Lung (tissue), 11 donors: ENCODE measurements at regions not wholly inside any gene's neighbourhood (a gene's known extent, or its start where the extent isn't known, plus 50 kb on each side); places are given as distances from the start of the nearest gene placed in this dataset.

ENCODE experiments used
- ATAC-seq: fragments of 200-7000 bp; cut with Tn5 transposase; one replicate; pipeline ENCODE4 v1.9.1; 2020; ENCODE audit warnings: moderate number of reproducible peaks; ENCODE audit not compliant: insufficient read depth, low FRiP score
- DNase-seq, 3 donors: peaks; one replicate each; pipeline ENCODE4 v3.0.0-alpha.2; 2013 to 2017
- H3K27ac ChIP-seq, 2 donors: one replicate each; pipeline ENCODE4 v1.5.1; 2013; ENCODE audit warnings: mild to moderate bottlenecking in 2 of 2, moderate library complexity in 2 of 2, control low read depth in 1 of 2, inconsistent platforms in 1 of 2, low read depth in 1 of 2, low read length in 1 of 2
- H3K27me3 ChIP-seq, 3 donors: one replicate each; pipeline ENCODE4 v1.5.1; 2013; ENCODE audit warnings: low read length in 2 of 3; ENCODE audit not compliant: control insufficient read depth in 3 of 3, insufficient read depth in 3 of 3
- H3K36me3 ChIP-seq, 4 donors: one replicate each; pipeline ENCODE4 v1.5.1; 2013; ENCODE audit warnings: low read length in 4 of 4, mild to moderate bottlenecking in 1 of 4, moderate library complexity in 1 of 4; ENCODE audit not compliant: control insufficient read depth in 4 of 4, insufficient read depth in 4 of 4
- H3K4me1 ChIP-seq, 5 donors: one replicate each; pipeline ENCODE4 v1.5.1; 2013; ENCODE audit warnings: low read length in 5 of 5, mild to moderate bottlenecking in 2 of 5, moderate library complexity in 1 of 5; ENCODE audit not compliant: control insufficient read depth in 5 of 5, insufficient read depth in 5 of 5
- H3K4me3 ChIP-seq: one replicate; pipeline ENCODE4 v1.5.1; 2013; ENCODE audit warnings: mild to moderate bottlenecking, control low read depth, moderate library complexity
- H3K9ac ChIP-seq, 2 donors: one replicate each; pipeline ENCODE4 v1.5.1; 2013; ENCODE audit warnings: low read length in 2 of 2, control low read depth in 1 of 2; ENCODE audit not compliant: insufficient read depth in 1 of 2
- H3K9me3 ChIP-seq, 4 donors: one replicate each; pipeline ENCODE4 v1.5.1; 2013; ENCODE audit warnings: low read length in 3 of 4, mild to moderate bottlenecking in 1 of 4, moderate library complexity in 1 of 4; ENCODE audit not compliant: control insufficient read depth in 4 of 4, insufficient read depth in 3 of 4
- CTCF ChIP-seq: IDR thresholded peaks from 2 replicates; pipeline ENCODE4 v1.5.1; 2012; ENCODE audit warnings: mild to moderate bottlenecking; ENCODE audit errors: control extremely low read depth, extremely low read depth
- WGBS, 2 donors: extraction: QIAGEN DNeasy Blood & Tissue Kit; methylation state at CpG; one replicate each; pipeline ENCODE4 v1.1.7; 2013; 5-methylcytosine and 5-hydroxymethylcytosine counted together
- donor health status: control.
- donor health status: control.
- donor health status: Bipolar disorder and iron deficiency.
- donor health status: healthy.
- donor health status: DM: yes; HTN: yes; CAD: no.

- WGBS, 2 donors, result 51 to 71% methylated on average over 10 of the region's 10 CpGs
- TF ChIP-seq CTCF, result no peak
These were observed 176.9 kb upstream of the FAM20A start for GRCh38 chr17:68777856-68778694.

GRCh38 chr17:68777243-68777855 is 176.2 kb upstream of the FAM20A start:
- no peak overlapping the region for H3K9ac ChIP-seq
- H3K4me3 ChIP-seq, result no peak overlapping the region
- H3K27ac ChIP-seq, result peak overlapping the region in 1 of 2 donors; percentile 46
- ATAC-seq (peak; percentile 51), DNase-seq (peak; percentile 70 to 93 (median 91))
- H3K36me3 ChIP-seq, result no peaks in the 10 kb centered on the region
- 41 to 52% methylated on average over 5 of the region's 5 CpGs for WGBS, 2 donors
- H3K9me3 ChIP-seq, result no peaks in the 10 kb centered on the region
- no peaks in the 10 kb centered on the region for H3K27me3 ChIP-seq
- H3K4me1 ChIP-seq, result peaks cover 0 to 15% (median 8%) of the 10 kb centered on the region in 5 donors
- TF ChIP-seq CTCF, result peak; percentile 36

More at GRCh38 chr17:68777856-68778694, 176.9 kb upstream of the FAM20A start:
- DNase-seq, result peak in 1 of 3 donors; percentile 22
- no peaks in the 10 kb centered on the region for H3K36me3 ChIP-seq
- no peaks in the 10 kb centered on the region for H3K27me3 ChIP-seq
- H3K9me3 ChIP-seq, result no peaks in the 10 kb centered on the region
- no peak overlapping the region for H3K9ac ChIP-seq
- H3K4me3 ChIP-seq, result no peak overlapping the region
- peak overlapping the region in 1 of 2 donors; percentile 42 for H3K27ac ChIP-seq
- ATAC-seq, result no peak
- peaks cover 0 to 15% (median 8%) of the 10 kb centered on the region in 5 donors for H3K4me1 ChIP-seq

DNA sequence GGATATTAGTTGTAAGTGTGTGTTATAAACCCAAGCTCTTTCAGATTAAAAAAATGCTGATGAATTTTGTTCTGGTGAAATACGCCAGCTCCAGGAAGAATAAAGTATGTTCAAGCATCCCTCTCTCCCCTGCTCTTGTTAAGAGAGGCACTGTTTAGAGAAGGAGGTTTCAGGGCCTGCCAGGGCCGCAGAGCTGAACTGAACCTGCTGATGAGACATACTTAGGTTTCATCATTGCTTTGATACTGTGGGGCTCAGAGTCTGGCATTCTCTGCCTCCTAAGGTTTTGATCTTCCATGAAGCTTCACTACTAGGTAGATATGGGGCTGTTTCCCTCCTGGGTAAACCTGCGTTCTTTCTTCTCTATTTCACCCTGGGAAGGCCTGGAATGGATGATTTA is 175.3 kb upstream of the FAM20A start:
- Histone ChIP-seq H3K36me3 (no peaks in the 10 kb centered on the region), H3K4me1 (peaks cover 0 to 15% (median 8%) of the 10 kb centered on the region in 5 donors), H3K27ac (peak overlapping the region in 1 of 2 donors; percentile 46), H3K4me3 (no peak overlapping the region), H3K9me3 (no peaks in the 10 kb centered on the region), H3K9ac (no peak overlapping the region), H3K27me3 (no peaks in the 10 kb centered on the region)
- ATAC-seq, result no peak
- no peak for TF ChIP-seq CTCF
- WGBS, 2 donors, result 93 to 97% methylated on average over 3 of the region's 3 CpGs
- DNase-seq, result no peak
